Activated CD8-positive, alpha-beta memory T cell treated with anti-CD3 and anti-CD28 coated beads for 48 hours (primary cell): ENCODE measurements at regions not wholly inside any gene's neighbourhood (a gene's known extent, or its start where the extent isn't known, plus 50 kb on each side); places are given as distances from the start of the nearest gene placed in this dataset.
"Not testable (repeated sequence)": the region's sequence is repeated elsewhere in the genome, so short reads cannot be mapped to it uniquely, and the experiment has no call there.

ENCODE experiments used
- DNase-seq, 3 experiments: peaks; one replicate each; pipeline ENCODE4 v3.0.0-alpha.2; 2020; ENCODE audit warnings: low read depth in 2 of 3, low spot score in 2 of 3

GRCh38 chr4:123599061-123599919 lies 202.7 kb downstream of the SPRY1 start:
- DNase-seq = no peak

- DNase-seq = peak in 2 of 3 experiments; percentile 1 to 26
These were observed 203.6 kb downstream of the SPRY1 start for GRCh38 chr4:123599920-123600810.

GRCh38 chr4:123600987-123601904 lies 204.7 kb downstream of the SPRY1 start:
- DNase-seq = no peak

GRCh38 chr4:123602007-123602406 lies 205.4 kb downstream of the SPRY1 start:
- DNase-seq = no peak

- no peak for DNase-seq
These were observed 206.6 kb downstream of the SPRY1 start for GRCh38 chr4:123603165-123603564.

GRCh38 chr4:123605797-123606196 lies 209.2 kb downstream of the SPRY1 start:
- not testable (repeated sequence) for DNase-seq

- DNase-seq = no peak
These were observed 209.7 kb downstream of the SPRY1 start for GRCh38 chr4:123606336-123606735.

GRCh38 chr4:123606946-123607542 lies 210.4 kb downstream of the SPRY1 start:
- no peak for DNase-seq

GRCh38 chr4:123609829-123610228 lies 213.2 kb downstream of the SPRY1 start:
- DNase-seq = no peak

- no peak for DNase-seq
These were observed 217.2 kb downstream of the SPRY1 start for GRCh38 chr4:123613586-123614344.

- no peak for DNase-seq
These were observed 219.3 kb downstream of the SPRY1 start for GRCh38 chr4:123615901-123616300.

GRCh38 chr4:123616951-123617461 lies 220.4 kb downstream of the SPRY1 start:
- DNase-seq = no peak

- DNase-seq = no peak
These were observed 221.2 kb downstream of the SPRY1 start for GRCh38 chr4:123617791-123618190.

GRCh38 chr4:123618606-123619005 lies 222.0 kb downstream of the SPRY1 start:
- DNase-seq = no peak

GRCh38 chr4:123619326-123619725 lies 222.7 kb downstream of the SPRY1 start:
- no peak for DNase-seq

- no peak for DNase-seq
These were observed 223.3 kb downstream of the SPRY1 start for GRCh38 chr4:123619895-123620294.

GRCh38 chr4:123621072-123621705 lies 224.6 kb downstream of the SPRY1 start:
- DNase-seq = no peak

GRCh38 chr4:123622572-123622971 lies 226.0 kb downstream of the SPRY1 start:
- no peak for DNase-seq

GRCh38 chr4:123623611-123624010 lies 227.0 kb downstream of the SPRY1 start:
- DNase-seq = no peak
